COR-L47 (cell line): ENCODE measurements at regions not wholly inside any gene's neighbourhood (a gene's known extent, or its start where the extent isn't known, plus 50 kb on each side); places are given as distances from the start of the nearest gene placed in this dataset.

Source experiments
- DNase-seq: peaks from one replicate; lab custom pipeline; 2025; lab: John Stamatoyannopoulos, UW

- no peak for DNase-seq
These were observed 348.3 kb downstream of the CYRIA start for GRCh38 chr2:16317211-16317830.

- DNase-seq = no peak
These were observed 349.0 kb downstream of the CYRIA start for GRCh38 chr2:16316456-16317210.

GRCh38 chr2:16315908-16316307 lies 349.7 kb downstream of the CYRIA start:
- DNase-seq = no peak

- DNase-seq = no peak
These were observed 350.2 kb downstream of the CYRIA start for GRCh38 chr2:16315458-16315835.

- no peak for DNase-seq
These were observed 350.8 kb downstream of the CYRIA start for GRCh38 chr2:16314691-16315457.

GRCh38 chr2:16314001-16314400 lies 351.6 kb downstream of the CYRIA start:
- no peak for DNase-seq

- no peak for DNase-seq
These were observed 352.2 kb downstream of the CYRIA start for GRCh38 chr2:16313235-16313975.

- DNase-seq = no peak
These were observed 352.9 kb downstream of the CYRIA start for GRCh38 chr2:16312771-16313170.

GRCh38 chr2:16311521-16312440 lies 353.9 kb downstream of the CYRIA start:
- no peak for DNase-seq

GRCh38 chr2:16308816-16309215 lies 356.8 kb downstream of the CYRIA start:
- DNase-seq = no peak

GRCh38 chr2:16304876-16305590 lies 360.6 kb downstream of the CYRIA start:
- no peak for DNase-seq

- no peak for DNase-seq
These were observed 361.9 kb downstream of the CYRIA start for GRCh38 chr2:16303761-16304160.

GRCh38 chr2:16303273-16303577 lies 362.4 kb downstream of the CYRIA start:
- no peak for DNase-seq

GRCh38 chr2:16302431-16303272 lies 362.3 kb downstream of the MYCN start:
- no peak for DNase-seq

GRCh38 chr2:16301961-16302360 lies 361.6 kb downstream of the MYCN start:
- no peak for DNase-seq

- DNase-seq = no peak
These were observed 358.5 kb downstream of the MYCN start for GRCh38 chr2:16298866-16299265.

- DNase-seq = no peak
These were observed 356.2 kb downstream of the MYCN start for GRCh38 chr2:16296331-16297250.

GRCh38 chr2:16296038-16296290 lies 355.6 kb downstream of the MYCN start:
- no peak for DNase-seq

- DNase-seq = no peak
These were observed 354.4 kb downstream of the MYCN start for GRCh38 chr2:16294791-16295190.
